Astrocyte of the cerebellum (primary cell): ENCODE measurements at regions not wholly inside any gene's neighbourhood (a gene's known extent, or its start where the extent isn't known, plus 50 kb on each side); places are given as distances from the start of the nearest gene placed in this dataset.

ENCODE experiments used
- DNase-seq: peaks from one replicate; pipeline ENCODE4 v3.0.0-alpha.2; 2011; ENCODE audit warnings: low read depth
- H3K4me3 ChIP-seq: 2 replicates; pipeline ENCODE4 v1.5.1; 2011; ENCODE audit warnings: mild to moderate bottlenecking, low read depth, low read length, moderate library complexity
- in situ Hi-C: cut with HindIII; loops from 2 replicates; pipeline ENCODE4 v1.10.0; 2017; ENCODE audit warnings: low sequenced_read_pairs
- TF ChIP-seq, protein P1 (sequence below): IDR thresholded peaks from 2 replicates; pipeline ENCODE4 v1.5.1; 2012; ENCODE audit warnings: low read length, low read depth, moderate library complexity, mild to moderate bottlenecking; ENCODE audit errors: missing control alignments

DNA sequence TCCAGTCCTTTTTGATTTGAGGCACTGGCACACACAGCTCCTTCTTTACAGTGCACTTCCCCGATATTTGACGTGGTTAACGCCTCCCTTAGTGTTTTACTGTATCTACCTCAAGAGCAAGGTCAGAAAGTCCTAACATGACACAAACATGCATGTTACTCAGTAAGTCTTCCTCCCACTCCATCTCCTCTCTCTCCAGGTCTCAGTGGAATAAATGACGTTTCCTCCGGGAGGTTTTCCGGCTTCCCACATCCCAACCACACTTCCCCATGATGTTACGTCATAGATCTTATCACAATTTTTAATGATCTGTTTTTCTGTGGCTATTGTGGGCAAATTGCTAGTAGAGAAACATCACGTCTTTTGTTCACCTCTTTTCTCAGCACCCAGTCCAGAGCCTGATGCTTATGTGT is 165.7 kb downstream of the PTPN20 start:
- TF ChIP-seq, protein P1, sequence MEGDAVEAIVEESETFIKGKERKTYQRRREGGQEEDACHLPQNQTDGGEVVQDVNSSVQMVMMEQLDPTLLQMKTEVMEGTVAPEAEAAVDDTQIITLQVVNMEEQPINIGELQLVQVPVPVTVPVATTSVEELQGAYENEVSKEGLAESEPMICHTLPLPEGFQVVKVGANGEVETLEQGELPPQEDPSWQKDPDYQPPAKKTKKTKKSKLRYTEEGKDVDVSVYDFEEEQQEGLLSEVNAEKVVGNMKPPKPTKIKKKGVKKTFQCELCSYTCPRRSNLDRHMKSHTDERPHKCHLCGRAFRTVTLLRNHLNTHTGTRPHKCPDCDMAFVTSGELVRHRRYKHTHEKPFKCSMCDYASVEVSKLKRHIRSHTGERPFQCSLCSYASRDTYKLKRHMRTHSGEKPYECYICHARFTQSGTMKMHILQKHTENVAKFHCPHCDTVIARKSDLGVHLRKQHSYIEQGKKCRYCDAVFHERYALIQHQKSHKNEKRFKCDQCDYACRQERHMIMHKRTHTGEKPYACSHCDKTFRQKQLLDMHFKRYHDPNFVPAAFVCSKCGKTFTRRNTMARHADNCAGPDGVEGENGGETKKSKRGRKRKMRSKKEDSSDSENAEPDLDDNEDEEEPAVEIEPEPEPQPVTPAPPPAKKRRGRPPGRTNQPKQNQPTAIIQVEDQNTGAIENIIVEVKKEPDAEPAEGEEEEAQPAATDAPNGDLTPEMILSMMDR: no peak
- no peak for DNase-seq
- no peak overlapping the region for H3K4me3 ChIP-seq
- in situ Hi-C loops: no loop called here

DNA sequence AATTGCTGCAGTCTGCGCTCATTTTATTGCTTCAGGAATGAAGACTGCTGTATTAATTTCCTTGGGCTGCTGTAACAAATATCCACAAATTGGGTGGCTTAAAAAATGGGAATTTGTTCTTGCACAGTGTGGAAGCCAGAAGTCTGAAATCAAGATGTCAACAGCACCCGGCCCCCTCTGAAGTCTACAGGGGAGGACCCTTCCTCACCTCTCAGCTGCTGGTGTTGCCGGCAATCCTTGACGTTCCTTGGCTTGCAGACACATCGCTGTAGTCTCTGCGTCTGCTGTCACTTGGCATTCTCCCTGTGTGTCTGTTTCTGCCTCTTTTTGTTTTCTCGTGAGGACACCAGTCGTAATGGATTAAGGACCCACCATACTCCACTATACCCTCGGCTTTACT is 166.2 kb downstream of the PTPN20 start:
- in situ Hi-C loops: no loop called here
- DNase-seq: no peak
- TF ChIP-seq, protein P1: no peak

DNA sequence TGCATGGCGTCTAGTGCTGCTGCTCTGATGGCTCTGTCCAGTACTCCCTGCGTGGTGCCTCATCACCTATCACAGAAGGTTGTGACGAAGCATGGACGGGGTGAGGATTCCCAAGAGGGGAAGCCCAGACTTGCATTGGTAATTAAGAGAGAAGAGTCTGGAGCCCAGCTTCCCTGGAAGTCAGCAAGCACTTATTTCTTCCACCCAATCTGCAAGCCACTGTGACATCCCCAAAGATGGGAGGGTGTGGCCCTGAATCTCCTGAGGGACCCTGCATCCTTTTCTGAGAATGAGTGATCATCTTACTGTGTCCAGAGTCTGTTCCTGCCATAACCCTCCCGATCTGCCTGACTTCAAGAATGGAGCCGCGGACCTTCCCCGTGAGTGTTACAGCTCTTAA is 166.7 kb downstream of the PTPN20 start:
- no peak for DNase-seq
- TF ChIP-seq, protein P1: no peak
- in situ Hi-C loops: no loop called here
- no peak overlapping the region for H3K4me3 ChIP-seq

More for the DNA sequence above, 166.2 kb downstream of the PTPN20 start:
- H3K4me3 ChIP-seq: no peak overlapping the region

DNA sequence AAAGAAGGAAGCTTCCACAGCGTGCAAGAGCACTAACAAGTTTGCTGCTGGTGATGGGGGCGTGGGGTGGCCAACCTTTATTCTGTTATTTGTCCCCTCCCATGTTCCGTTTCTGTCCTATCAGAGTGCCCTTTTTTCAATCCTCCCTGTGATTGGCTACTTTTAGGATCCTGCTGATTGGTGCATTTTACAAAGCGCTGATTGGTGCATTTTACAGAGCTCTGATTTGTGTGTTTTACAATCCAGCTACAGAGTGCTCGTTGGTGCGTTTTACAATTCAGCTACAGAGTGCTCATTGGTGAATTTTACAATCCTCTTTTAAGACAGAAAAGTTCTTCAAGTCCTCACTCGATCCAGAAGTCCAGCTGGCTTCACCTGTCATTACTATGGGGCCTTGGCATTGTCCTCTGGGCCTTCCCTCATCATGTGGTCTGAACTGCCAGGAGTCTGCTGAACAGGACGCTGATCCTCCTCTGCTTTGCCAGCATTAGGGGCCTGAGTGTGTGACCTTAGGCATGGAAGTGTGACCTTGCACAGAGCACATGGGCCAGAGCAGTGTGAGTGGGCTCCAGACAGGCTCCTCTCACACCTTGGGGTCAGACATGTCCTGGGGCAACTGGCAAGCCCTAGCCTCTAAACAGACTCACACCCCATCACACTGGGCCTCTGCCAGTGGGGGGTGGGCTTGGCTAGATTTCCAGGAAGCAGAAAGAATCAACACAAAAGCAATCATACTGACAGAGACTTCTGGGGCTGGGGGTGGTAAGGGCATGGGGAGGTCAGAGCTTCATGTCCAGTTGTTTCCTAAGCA is 167.4 kb downstream of the PTPN20 start:
- in situ Hi-C loops: no loop called here
- H3K4me3 ChIP-seq: no peak overlapping the region
- TF ChIP-seq, protein P1: no peak
- DNase-seq: no peak

GRCh38 chr10:47079204-47079580 is 168.0 kb downstream of the PTPN20 start:
- in situ Hi-C loops: no loop called here
- TF ChIP-seq, protein P1: no peak
- H3K4me3 ChIP-seq: no peak overlapping the region
- DNase-seq: no peak

- DNase-seq: no peak
- in situ Hi-C loops: no loop called here
- H3K4me3 ChIP-seq: no peak overlapping the region
- TF ChIP-seq, protein P1: no peak
Observed at GRCh38 chr10:47081264-47081663, 170.0 kb downstream of the PTPN20 start.
